ENCODE measurements at regions not wholly inside any gene's neighbourhood (a gene's known extent, or its start where the extent isn't known, plus 50 kb on each side); places are given as distances from the start of the nearest gene placed in this dataset.
A peak's percentile ranks its signal among the peaks of the same experiment; 100 is the strongest.

DNA sequence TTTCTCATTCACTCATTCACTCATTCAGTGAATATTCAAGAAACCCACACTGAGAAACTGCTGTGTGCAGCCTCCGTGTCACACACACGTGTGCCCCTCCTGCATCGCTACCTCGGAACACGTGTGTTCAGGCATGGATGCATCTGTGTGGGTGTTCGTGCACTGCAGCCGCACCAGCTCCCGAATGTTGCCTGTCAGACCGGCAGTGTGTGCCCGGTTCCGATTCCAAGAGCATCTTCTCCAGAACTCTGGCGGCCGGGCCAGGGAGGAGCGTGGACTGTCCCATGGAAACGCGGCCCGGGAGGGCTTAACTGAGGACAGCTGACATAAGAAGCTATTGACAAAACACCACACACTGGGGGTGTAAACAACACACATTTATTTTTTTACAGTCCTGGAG is 216.0 kb downstream of the DLL1 start:
- peak in 1 of 2 experiments; percentile 37 for DNase-seq (ENCODE audit: low read depth in 1 of 2, low spot score in 2 of 2)
- POLR2A ChIA-PET (ENCODE audit: partially characterized antibody): no interaction called here

More for the DNA sequence above, 216.0 kb downstream of the DLL1 start:
- H4K5ac ChIP-seq (ENCODE audit: insufficient read length, low read depth, low read length): no peak overlapping the region
- no peaks in the 10 kb centered on the region for H3K79me2 ChIP-seq (ENCODE audit: control insufficient read depth in 1 of 2, insufficient read depth in 2 of 2, low read length in 2 of 2)
- H3K23me2 ChIP-seq (ENCODE audit: low read depth, low read length): no peaks in the 10 kb centered on the region
- no peaks in the 10 kb centered on the region for H3K79me1 ChIP-seq (ENCODE audit: low read depth, low read length)
- no peak overlapping the region for H2BK15ac ChIP-seq (ENCODE audit: low read length)
- H3K4me2 ChIP-seq (ENCODE audit: insufficient read depth in 1 of 2, low read depth in 2 of 2, low read length in 2 of 2): no peak overlapping the region
- CTCF ChIA-PET (ENCODE audit: partially characterized antibody): no interaction called here
- H2BK20ac ChIP-seq (ENCODE audit: low read length): no peak overlapping the region
- peaks cover 0 to 2% (median 0%) of the 10 kb centered on the region in 4 experiments; a peak in 1 of 7 replicates for H3K4me1 ChIP-seq (replicated peaks in 1 of 4; ENCODE audit: control insufficient read depth in 3 of 4, insufficient read depth in 4 of 4, low read length in 3 of 4)
- no peaks in the 10 kb centered on the region for H4K20me1 ChIP-seq (replicated peaks in 1 of 2; ENCODE audit: control insufficient read depth in 1 of 2, insufficient read depth in 2 of 2, low read length in 2 of 2)
- TF ChIP-seq GTF2F1 (IDR thresholded peaks at IDR 0.05; ENCODE audit: borderline replicate concordance, low read depth, low read length): no peak
- H3K9me3 ChIP-seq (ENCODE audit: insufficient read depth in 2 of 2, low read depth in 1 of 2, low read length in 1 of 2): peaks cover 3 to 8% of the 10 kb centered on the region in 2 experiments; a peak in 2 of 4 replicates
- H3K23ac ChIP-seq (ENCODE audit: insufficient read length): no peak overlapping the region
- no peak overlapping the region for H3K14ac ChIP-seq (ENCODE audit: insufficient read length)
- no peaks in the 10 kb centered on the region; a peak in 1 of 8 replicates for H3K36me3 ChIP-seq (ENCODE audit: control insufficient read depth in 2 of 4, insufficient read depth in 4 of 4, low read length in 3 of 4)
- H3K4me3 ChIP-seq (ENCODE audit: extremely low read depth in 1 of 4, insufficient read depth in 2 of 4, low read depth in 3 of 4, low read length in 4 of 4): no peak overlapping the region
- H4K8ac ChIP-seq (ENCODE audit: extremely low read depth, insufficient read depth, low read length): no peak overlapping the region
- no peak overlapping the region for H2AFZ ChIP-seq (ENCODE audit: low read length)
- H3K56ac ChIP-seq (replicated peaks; ENCODE audit: insufficient read length, low read depth, low read length): no peak overlapping the region
- no peak overlapping the region for H3K27ac ChIP-seq (ENCODE audit: low read depth, low read length)
- no peak overlapping the region for H3K4ac ChIP-seq (replicated peaks; ENCODE audit: insufficient read length, low read depth, low read length)
- FAIRE-seq: no peak
- H3K27me3 ChIP-seq (replicated peaks in 1 of 4; ENCODE audit: control insufficient read depth in 3 of 4, extremely low read depth in 1 of 4, insufficient read depth in 3 of 4, low read length in 3 of 4): no peaks in the 10 kb centered on the region
- no peak overlapping the region for H2BK5ac ChIP-seq (ENCODE audit: low read depth, low read length)
- H2AK5ac ChIP-seq (ENCODE audit: low read depth, low read length): peak overlapping the region; percentile 39; the same call in 1 of the 2 replicates
- H2BK120ac ChIP-seq (replicated peaks; ENCODE audit: low read depth, low read length): no peak overlapping the region
- H3K9ac ChIP-seq (replicated peaks in 1 of 4; ENCODE audit: extremely low read depth in 1 of 4, low read depth in 3 of 4, low read length in 3 of 4): no peak overlapping the region
- no peak overlapping the region for H3K18ac ChIP-seq (ENCODE audit: extremely low read depth, low read length)
- no peak overlapping the region for H2BK12ac ChIP-seq (ENCODE audit: low read depth, low read length)
- WGBS, 2 experiments (ENCODE audit: extremely low coverage in 1 of 2, insufficient coverage in 1 of 2, insufficient read length in 1 of 2, insufficient replicate concordance in 2 of 2, low coverage in 1 of 2, low lambda C conversion rate in 2 of 2, missing lambda C conversion rate in 1 of 2): 94% methylated on average over 17 of the region's 17 CpGs; no CpG with 5 or more reads in 1 of the 2 experiments
- H4K91ac ChIP-seq (replicated peaks; ENCODE audit: insufficient read length, low read length): peak overlapping the region; percentile 74

All from H1 (cell line).